ENCODE measurements at regions not wholly inside any gene's neighbourhood (a gene's known extent, or its start where the extent isn't known, plus 50 kb on each side); places are given as distances from the start of the nearest gene placed in this dataset.

DNA sequence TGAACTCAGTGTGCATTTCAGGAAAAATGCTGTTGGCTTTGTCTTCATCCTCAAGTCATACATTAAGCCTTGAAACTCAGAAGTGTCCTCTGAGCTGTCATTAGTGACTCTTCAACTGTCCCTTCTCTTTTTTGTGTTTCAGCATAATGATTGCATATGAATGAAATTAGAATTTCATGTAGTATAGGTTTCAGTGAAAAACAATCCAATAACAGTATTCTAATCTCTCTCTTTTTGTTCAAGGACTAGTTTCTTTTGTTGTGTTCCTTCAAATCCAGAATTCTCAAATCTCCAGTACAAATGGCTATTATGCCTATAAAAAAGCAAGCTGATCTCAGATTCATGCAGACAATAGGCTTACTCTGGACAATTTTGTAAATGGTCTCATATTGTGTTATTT lies 133.5 kb downstream of the QPCT start:
- TF ChIP-seq POLR2A (IDR thresholded peaks at IDR 0.05; ENCODE audit: low read depth, low read length) (no peak), MXI1 (IDR thresholded peaks at IDR 0.05; ENCODE audit: borderline replicate concordance, low read depth, low read length) (no peak), RFX5 (IDR thresholded peaks at IDR 0.05; ENCODE audit: low read depth, low read length) (no peak), CEBPB (IDR thresholded peaks at IDR 0.05; ENCODE audit: low read depth, low read length) (no peak), RAD21 (IDR thresholded peaks at IDR 0.05; ENCODE audit: low read length) (no peak), MAFK (IDR thresholded peaks at IDR 0.05; ENCODE audit: low read depth, low read length) (no peak), CHD1 (IDR thresholded peaks at IDR 0.05; ENCODE audit: low read depth, low read length) (no peak), FOS (IDR thresholded peaks at IDR 0.05; ENCODE audit: low read depth, low read length) (no peak), USF2 (IDR thresholded peaks at IDR 0.05; ENCODE audit: low read depth, low read length) (no peak), RCOR1 (IDR thresholded peaks at IDR 0.05; ENCODE audit: insufficient replicate concordance, low read length) (no peak), BHLHE40 (IDR thresholded peaks at IDR 0.05; ENCODE audit: low read depth, low read length) (no peak)
- TF ChIP-seq, protein P1, sequence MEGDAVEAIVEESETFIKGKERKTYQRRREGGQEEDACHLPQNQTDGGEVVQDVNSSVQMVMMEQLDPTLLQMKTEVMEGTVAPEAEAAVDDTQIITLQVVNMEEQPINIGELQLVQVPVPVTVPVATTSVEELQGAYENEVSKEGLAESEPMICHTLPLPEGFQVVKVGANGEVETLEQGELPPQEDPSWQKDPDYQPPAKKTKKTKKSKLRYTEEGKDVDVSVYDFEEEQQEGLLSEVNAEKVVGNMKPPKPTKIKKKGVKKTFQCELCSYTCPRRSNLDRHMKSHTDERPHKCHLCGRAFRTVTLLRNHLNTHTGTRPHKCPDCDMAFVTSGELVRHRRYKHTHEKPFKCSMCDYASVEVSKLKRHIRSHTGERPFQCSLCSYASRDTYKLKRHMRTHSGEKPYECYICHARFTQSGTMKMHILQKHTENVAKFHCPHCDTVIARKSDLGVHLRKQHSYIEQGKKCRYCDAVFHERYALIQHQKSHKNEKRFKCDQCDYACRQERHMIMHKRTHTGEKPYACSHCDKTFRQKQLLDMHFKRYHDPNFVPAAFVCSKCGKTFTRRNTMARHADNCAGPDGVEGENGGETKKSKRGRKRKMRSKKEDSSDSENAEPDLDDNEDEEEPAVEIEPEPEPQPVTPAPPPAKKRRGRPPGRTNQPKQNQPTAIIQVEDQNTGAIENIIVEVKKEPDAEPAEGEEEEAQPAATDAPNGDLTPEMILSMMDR (conservative IDR thresholded peaks at IDR 0.05; ENCODE audit: low read depth, low read length), result no peak
- TF ChIP-seq, protein P2, sequence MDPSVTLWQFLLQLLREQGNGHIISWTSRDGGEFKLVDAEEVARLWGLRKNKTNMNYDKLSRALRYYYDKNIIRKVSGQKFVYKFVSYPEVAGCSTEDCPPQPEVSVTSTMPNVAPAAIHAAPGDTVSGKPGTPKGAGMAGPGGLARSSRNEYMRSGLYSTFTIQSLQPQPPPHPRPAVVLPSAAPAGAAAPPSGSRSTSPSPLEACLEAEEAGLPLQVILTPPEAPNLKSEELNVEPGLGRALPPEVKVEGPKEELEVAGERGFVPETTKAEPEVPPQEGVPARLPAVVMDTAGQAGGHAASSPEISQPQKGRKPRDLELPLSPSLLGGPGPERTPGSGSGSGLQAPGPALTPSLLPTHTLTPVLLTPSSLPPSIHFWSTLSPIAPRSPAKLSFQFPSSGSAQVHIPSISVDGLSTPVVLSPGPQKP (IDR thresholded peaks at IDR 0.05; ENCODE audit: borderline replicate concordance, low read depth, low read length), result no peak

Data from IMR-90 (cell line).